NT2/D1 (cell line): ENCODE measurements at regions not wholly inside any gene's neighbourhood (a gene's known extent, or its start where the extent isn't known, plus 50 kb on each side); places are given as distances from the start of the nearest gene placed in this dataset.
"Not testable (repeated sequence)": the region's sequence is repeated elsewhere in the genome, so short reads cannot be mapped to it uniquely, and the experiment has no call there.

Experiments used
- DNase-seq: peaks from one replicate; pipeline ENCODE4 v3.0.0-alpha.2; 2011; ENCODE audit warnings: low read depth, low spot score
- H3K27me3 ChIP-seq: 2 replicates; pipeline ENCODE4 v1.6.0; 2011; ENCODE audit warnings: mild to moderate bottlenecking; ENCODE audit not compliant: insufficient read length, insufficient read depth
- H3K36me3 ChIP-seq: 2 replicates; pipeline ENCODE4 v1.6.1; 2011; ENCODE audit warnings: mild to moderate bottlenecking, low read length, mixed read lengths; ENCODE audit not compliant: insufficient read depth, insufficient read length
- H3K4me1 ChIP-seq: 2 replicates; pipeline ENCODE4 v1.5.1; 2011; ENCODE audit not compliant: insufficient read depth, insufficient read length
- H3K4me3 ChIP-seq: 2 replicates; pipeline ENCODE4 v1.5.1; 2011; ENCODE audit warnings: low read depth; ENCODE audit not compliant: insufficient read length
- H3K9ac ChIP-seq: 2 replicates; pipeline ENCODE4 v1.6.0; 2011; ENCODE audit warnings: low read depth; ENCODE audit not compliant: insufficient read length
- H3K9me3 ChIP-seq: 2 replicates; pipeline ENCODE4 v1.5.1; 2011; ENCODE audit warnings: mild to moderate bottlenecking, low read length; ENCODE audit not compliant: insufficient read depth
- SUZ12 ChIP-seq: IDR thresholded peaks from 2 replicates; pipeline ENCODE4 v1.6.1; 2011; ENCODE audit not compliant: insufficient read length, insufficient read depth; ENCODE audit errors: extremely low read depth
- YY1 ChIP-seq: IDR thresholded peaks from 2 replicates; pipeline ENCODE4 v1.6.1; 2011; ENCODE audit not compliant: insufficient read length, insufficient read depth
- ZNF274 ChIP-seq: IDR thresholded peaks from 2 replicates; pipeline ENCODE4 v1.6.1; 2011; ENCODE audit warnings: mild to moderate bottlenecking, low read depth, low read length

DNA sequence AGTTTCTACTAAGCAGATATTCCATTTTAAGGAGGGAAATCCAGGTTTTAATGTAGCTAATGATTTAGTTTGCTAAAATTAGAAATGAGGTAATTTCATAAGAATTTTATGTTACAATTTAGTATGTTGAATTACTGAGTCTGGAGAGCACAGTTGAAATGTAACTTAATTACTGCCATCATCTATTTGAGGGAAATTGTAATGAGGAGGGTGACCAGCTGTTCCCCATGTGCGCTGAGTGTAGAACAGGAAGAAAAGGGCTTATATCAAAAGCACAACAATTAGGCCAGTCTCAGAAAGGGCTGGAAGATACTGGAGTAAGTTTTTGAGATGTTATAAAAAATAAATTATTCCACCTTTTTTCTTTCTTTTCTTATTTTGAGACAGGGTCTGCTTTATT is 735.1 kb upstream of the GOT2 start:
- H3K9ac ChIP-seq, result no peak overlapping the region
- DNase-seq, result no peak
- no peaks in the 10 kb centered on the region for H3K27me3 ChIP-seq
- H3K4me3 ChIP-seq, result no peak overlapping the region
- no peaks in the 10 kb centered on the region for H3K4me1 ChIP-seq
- H3K9me3 ChIP-seq, result no peaks in the 10 kb centered on the region
- no peak for TF ChIP-seq SUZ12
- TF ChIP-seq ZNF274, result no peak
- no peak for TF ChIP-seq YY1
- no peaks in the 10 kb centered on the region for H3K36me3 ChIP-seq

DNA sequence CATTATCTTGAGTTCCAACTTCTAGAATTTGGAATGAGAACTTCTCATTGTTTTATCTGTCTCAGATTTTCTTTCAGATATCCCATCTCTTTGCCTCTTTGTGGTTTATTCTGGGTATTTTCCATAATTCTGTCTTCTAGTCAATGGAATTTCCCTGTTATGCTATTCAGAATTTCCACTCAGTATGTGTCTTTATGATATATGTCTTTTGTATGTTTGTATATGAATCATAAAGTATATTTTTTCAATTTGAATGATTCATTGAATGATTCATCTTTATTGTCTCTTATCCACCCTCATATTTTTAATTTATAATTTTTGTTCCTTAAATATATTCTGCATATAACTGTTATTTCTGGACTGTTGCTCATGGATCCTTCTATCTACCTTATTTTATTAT is 729.7 kb upstream of the GOT2 start:
- no peak for DNase-seq
- Histone ChIP-seq H3K9ac (no peak overlapping the region), H3K27me3 (no peaks in the 10 kb centered on the region), H3K4me1 (no peaks in the 10 kb centered on the region), H3K9me3 (no peaks in the 10 kb centered on the region), H3K4me3 (no peak overlapping the region), H3K36me3 (no peaks in the 10 kb centered on the region)
- TF ChIP-seq ZNF274, result no peak
- TF ChIP-seq SUZ12, result no peak
- TF ChIP-seq YY1, result no peak

DNA sequence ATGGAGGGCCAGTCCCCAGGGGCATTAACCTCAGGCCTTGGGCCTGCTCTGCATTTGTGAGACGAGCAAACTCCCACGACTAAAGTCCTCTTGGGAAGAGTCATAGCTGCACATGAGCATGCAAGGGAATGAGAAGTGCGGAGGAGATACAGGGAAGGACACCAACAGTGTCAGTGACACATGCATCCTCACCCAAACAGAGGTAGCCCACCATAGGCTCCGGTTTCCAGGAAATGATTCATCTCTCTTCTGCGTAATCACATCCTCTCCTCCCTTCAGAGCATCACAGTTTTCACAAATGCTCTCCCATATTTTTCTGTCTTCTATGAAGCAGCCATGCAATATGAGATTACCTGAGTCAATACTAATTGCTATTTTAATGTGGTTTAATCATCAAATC is 725.7 kb upstream of the GOT2 start:
- H3K4me1 ChIP-seq, result no peaks in the 10 kb centered on the region
- no peak overlapping the region for H3K4me3 ChIP-seq
- H3K9ac ChIP-seq, result no peak overlapping the region
- DNase-seq, result no peak
- no peaks in the 10 kb centered on the region for H3K36me3 ChIP-seq
- H3K9me3 ChIP-seq, result no peaks in the 10 kb centered on the region
- H3K27me3 ChIP-seq, result no peaks in the 10 kb centered on the region
- TF ChIP-seq YY1 (no peak), SUZ12 (no peak), ZNF274 (no peak)

DNA sequence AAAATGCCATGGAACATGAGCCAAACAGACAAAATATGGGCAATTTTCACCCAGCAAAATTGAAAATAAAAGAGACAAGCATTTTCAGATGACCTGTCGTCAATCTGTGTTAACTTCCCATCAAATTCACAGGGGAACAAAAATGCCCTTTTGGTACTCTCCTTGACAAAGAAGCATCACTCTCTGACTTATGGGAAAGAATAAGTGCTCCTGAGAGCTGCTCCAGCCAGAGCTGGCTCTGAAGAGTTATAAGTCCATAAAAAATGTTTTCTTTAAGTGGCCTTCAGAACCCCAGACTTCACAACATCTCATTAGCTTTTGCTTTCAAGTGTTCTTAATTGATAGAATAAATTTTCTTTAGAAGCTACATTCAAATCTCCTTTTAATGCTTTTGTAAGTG is 721.4 kb upstream of the GOT2 start:
- no peaks in the 10 kb centered on the region for H3K4me1 ChIP-seq
- H3K9me3 ChIP-seq, result no peaks in the 10 kb centered on the region
- H3K9ac ChIP-seq, result no peak overlapping the region
- no peaks in the 10 kb centered on the region for H3K27me3 ChIP-seq
- no peak overlapping the region for H3K4me3 ChIP-seq
- no peaks in the 10 kb centered on the region for H3K36me3 ChIP-seq
- no peak for TF ChIP-seq SUZ12
- no peak for TF ChIP-seq ZNF274
- no peak for TF ChIP-seq YY1
- no peak for DNase-seq

DNA sequence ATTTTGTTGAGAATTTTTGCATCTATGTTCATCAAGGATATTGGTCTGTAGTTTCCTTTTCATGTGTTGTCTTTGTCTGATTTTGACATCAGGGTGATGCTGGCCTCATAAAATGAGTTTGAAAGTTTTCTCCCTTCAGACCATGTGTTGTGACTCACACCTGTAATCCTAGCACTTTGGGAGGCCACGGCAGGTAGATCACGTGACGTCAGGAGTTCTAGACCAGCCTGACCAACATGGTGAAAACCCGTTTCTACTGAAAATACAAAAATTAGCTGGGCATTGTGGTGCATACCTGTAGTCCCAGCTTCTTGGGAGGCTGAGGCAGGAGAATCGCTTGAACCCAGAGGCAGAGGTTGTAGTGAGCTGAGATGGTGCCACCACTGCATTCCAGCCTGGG is 716.4 kb upstream of the GOT2 start:
- not testable (repeated sequence) for H3K4me3 ChIP-seq, DNase-seq, H3K36me3 ChIP-seq, H3K9ac ChIP-seq, H3K9me3 ChIP-seq, H3K27me3 ChIP-seq, H3K4me1 ChIP-seq

DNA sequence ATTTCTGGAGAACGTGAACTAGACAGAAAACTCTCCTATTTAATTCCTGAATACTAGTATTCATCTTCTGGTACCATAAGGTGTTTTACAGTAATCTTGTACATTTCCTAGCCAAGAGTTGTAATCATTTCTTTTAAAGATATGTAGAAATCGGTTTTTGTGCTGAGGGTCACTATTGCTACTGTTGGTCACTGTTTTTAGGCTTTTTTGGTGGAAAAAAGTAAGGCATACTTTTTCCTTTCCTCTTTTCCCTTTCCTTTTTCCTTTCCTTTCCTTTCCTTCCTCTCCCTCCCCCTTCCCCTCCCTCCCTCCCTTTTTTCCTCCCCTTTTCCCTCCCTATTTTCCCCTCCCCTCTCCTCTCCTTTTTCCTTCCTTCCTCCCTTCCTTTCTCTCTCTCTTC is 706.4 kb upstream of the GOT2 start:
- H3K36me3 ChIP-seq, result no peaks in the 10 kb centered on the region
- no peak overlapping the region for H3K9ac ChIP-seq
- no peaks in the 10 kb centered on the region for H3K9me3 ChIP-seq
- H3K4me3 ChIP-seq, result no peak overlapping the region
- H3K4me1 ChIP-seq, result no peaks in the 10 kb centered on the region
- DNase-seq, result no peak
- H3K27me3 ChIP-seq, result no peaks in the 10 kb centered on the region
- TF ChIP-seq ZNF274 (no peak), YY1 (no peak)

DNA sequence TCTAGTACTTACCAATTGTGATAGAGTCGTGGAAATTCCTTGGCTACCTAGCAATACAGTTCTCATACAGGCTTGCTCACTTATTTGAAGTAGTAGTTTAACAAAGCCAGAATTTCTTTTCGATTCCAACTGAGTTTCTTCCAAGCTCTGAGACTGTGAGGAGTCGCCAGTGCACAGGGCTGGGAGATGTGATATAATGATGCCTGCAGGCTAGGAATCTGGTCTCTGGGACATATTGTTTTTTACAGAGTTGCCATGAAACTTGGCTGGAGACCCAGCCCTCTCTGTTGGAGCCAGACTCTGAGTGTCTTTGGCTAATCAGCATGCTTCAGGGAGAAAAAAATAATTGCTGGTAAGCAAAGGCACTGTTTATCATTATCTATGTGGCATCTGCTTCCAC is 698.8 kb upstream of the GOT2 start:
- Histone ChIP-seq H3K27me3 (no peaks in the 10 kb centered on the region), H3K4me3 (no peak overlapping the region), H3K4me1 (no peaks in the 10 kb centered on the region), H3K9ac (no peak overlapping the region), H3K9me3 (no peaks in the 10 kb centered on the region), H3K36me3 (no peaks in the 10 kb centered on the region)
- no peak for TF ChIP-seq YY1
- no peak for TF ChIP-seq ZNF274
- TF ChIP-seq SUZ12, result no peak
- no peak for DNase-seq

DNA sequence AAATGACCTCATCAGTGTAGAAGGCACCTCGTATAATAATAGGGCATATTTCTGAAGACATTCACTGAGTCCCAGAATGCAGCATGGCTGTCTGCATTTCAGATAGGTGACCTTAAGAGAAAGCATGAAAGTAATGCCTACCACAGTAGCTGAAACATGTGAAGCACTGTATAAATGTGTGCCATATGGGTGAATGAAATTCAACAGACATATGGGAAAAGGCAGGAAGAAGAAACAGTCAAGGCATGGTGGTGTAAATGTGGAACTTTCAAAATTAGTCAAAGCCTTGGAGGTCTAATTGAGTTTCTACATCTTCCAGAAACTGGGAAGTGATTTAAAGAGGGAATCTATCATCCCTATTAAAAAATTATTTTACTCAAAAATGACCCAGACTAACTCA is 698.2 kb upstream of the GOT2 start:
- DNase-seq, result no peak
- H3K27me3 ChIP-seq, result no peaks in the 10 kb centered on the region
- TF ChIP-seq YY1, result no peak
- no peak for TF ChIP-seq ZNF274
- no peak for TF ChIP-seq SUZ12
- no peak overlapping the region for H3K9ac ChIP-seq
- H3K9me3 ChIP-seq, result no peaks in the 10 kb centered on the region
- no peaks in the 10 kb centered on the region for H3K4me1 ChIP-seq
- no peak overlapping the region for H3K4me3 ChIP-seq
- H3K36me3 ChIP-seq, result no peaks in the 10 kb centered on the region
